Lung microvascular endothelial cell (primary cell): ENCODE measurements at regions not wholly inside any gene's neighbourhood (a gene's known extent, or its start where the extent isn't known, plus 50 kb on each side); places are given as distances from the start of the nearest gene placed in this dataset.

ENCODE experiments used
- DNase-seq, 2 donors: peaks; one replicate each; pipeline versions ENCODE4 v3.0.0 to v3.0.0-alpha.2; 2010; ENCODE audit warnings: low read depth in 2 of 2

GRCh38 chrX:3257471-3257870 is 89.0 kb downstream of the MXRA5 start:
- no peak for DNase-seq

DNA sequence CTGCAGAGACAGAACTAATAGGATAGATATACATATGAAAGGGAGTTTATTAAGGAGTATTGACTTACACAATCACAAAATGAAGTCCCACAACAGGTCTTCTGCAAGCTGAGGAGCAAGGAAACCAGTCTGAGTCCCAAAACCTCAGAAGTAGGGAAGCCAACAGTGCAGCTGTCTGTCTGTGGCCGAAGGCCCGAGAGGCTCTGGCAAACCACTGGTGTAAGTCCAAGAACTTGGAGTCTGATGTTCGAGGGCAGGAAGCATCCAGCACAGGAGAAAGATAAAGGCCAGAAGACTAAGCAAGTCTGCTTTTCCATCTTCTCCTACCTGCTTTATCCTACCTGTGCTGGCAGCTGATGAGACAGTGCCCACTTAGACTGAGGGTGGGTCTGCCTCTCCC is 89.6 kb downstream of the MXRA5 start:
- no peak for DNase-seq

DNA sequence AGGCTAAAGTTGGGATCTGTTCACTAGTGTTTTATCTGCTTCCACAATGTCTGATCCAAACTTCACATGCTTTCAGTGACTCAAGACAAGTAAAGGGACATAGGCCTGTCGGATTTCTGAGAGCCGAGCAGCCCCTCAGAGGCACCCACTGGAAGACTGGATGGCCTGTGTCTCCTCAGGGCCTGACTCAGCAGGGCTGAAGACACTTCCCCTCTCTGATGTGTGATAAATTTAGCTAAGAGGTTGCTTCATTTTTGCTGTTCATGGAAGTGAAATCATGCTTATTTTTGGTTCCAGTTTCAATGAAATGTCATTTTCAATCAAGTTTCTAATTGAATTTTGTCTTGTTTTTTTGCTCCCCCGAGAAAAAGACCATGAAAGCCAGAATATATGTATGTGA is 93.7 kb downstream of the MXRA5 start:
- DNase-seq = no peak

- no peak for DNase-seq
Measured at GRCh38 chrX:3250966-3251365, 95.5 kb downstream of the MXRA5 start.

- peak; percentile 8 to 20 for DNase-seq
Measured at GRCh38 chrX:3244955-3245354, 101.5 kb downstream of the MXRA5 start.

DNA sequence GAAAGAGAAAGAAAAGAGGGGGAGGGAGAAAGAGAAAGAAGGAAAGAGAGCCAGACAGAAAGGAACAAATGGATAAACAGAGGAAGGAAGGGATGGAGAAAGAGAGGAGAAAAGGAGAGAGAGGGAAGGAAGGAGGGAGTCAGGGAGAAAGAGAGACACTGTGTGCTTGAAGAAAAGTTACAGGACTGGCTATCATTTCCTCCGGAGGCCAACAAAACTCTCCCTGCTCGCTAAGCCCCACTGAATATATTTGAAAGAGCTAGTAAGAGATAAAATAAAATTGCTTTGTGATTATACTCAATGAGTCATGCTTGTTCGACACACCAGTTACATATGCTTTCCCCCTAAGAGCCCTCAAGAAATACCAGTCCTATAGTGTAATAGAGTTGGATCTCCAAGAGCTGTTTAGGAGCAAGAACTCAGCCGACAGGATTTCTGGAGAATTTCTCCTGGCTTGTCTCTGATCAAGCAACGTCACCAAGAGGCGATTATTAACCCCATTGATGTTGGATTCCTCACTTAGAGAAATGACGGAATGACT is 102.2 kb downstream of the MXRA5 start:
- no peak for DNase-seq

DNA sequence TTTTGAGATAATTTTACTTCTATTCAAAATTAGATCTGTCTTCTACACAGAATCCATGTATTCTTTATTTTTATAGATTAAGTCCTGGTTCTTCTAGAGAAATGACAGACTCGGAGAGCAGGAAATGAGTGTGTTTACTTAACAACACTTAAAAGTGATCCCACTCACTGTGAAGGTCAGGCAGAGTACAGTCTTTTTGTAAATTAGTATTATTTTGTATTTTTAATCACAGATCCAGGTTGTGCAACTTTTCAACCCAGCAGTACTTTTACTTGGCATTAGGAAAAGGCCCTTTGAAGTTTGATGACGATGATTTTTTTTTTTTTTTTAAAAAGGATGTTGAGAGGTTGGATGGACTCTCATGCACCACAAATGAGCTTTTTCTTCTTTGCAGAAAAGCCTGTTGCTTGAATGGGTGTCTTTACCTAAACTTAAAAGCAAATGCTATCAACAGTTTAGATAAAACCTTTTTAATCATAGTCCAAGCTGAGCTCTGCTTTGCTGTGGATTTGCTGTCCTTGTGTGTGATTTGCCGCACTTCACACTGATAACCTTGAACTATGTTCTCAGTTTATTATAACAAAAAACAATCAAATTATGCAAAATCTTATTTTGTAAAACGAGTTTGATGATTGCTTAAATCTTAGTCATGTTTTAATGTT is 114.1 kb downstream of the MXRA5 start:
- no peak for DNase-seq

DNA sequence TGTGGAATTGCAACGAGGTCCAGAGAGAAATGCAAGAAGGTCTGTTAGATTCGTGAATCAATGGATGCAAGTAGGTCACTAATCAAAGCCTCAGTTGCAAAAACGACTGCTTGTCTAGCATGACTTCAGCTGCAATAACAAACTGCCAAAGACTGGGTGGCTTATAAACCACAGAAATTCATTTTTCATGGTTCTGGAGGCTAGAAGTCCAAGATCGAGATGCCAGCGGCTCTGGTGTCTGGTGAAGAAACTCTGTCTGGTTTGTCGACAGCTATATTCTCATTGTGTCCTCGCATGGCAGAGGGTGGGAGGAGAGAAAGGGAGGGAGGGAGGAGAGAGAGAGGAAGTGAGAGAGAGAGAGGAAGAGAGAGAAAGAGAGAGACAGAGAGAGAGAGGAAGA is 114.7 kb downstream of the MXRA5 start:
- DNase-seq = no peak

- DNase-seq = no peak
Measured at GRCh38 chrX:3230496-3230895, 116.0 kb downstream of the MXRA5 start.

DNA sequence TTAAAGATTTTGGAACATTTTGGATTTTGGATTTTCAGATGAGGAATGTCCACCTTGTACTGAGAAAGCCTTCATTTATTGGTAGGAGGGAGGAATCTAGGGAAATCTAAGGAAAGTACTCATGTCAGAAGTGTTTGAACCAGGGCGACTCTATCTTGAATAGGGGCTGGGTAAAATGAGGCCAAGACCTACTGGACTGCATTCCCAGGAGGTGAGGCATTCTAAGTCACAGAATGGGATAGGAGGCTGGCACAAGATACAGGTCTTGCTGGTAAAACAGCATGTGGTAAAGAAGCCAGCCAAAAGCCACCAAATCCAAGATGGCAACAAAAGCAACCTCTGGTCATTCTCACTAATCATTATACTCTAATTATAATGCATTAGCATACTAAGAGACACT is 118.9 kb downstream of the MXRA5 start:
- no peak for DNase-seq

DNA sequence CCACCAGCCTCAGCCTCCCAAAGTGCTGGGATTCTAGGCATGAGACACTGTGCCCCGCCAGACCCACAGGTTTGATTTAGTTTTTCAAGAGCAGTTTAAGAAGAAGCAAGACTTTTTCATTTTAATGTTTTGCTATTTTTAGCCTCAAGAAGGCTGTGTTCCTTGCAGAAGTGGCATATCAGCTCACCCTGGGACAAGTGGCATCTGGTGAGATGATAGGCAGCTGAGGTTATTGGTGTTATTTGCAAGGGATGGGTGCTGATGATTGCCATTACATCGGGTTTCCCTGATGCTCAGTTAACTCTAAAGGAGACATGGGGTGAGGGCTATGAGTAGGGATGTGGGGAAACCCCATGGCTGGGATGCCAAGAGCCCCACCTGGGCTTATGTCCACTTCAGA is 120.4 kb downstream of the MXRA5 start:
- DNase-seq = no peak

DNA sequence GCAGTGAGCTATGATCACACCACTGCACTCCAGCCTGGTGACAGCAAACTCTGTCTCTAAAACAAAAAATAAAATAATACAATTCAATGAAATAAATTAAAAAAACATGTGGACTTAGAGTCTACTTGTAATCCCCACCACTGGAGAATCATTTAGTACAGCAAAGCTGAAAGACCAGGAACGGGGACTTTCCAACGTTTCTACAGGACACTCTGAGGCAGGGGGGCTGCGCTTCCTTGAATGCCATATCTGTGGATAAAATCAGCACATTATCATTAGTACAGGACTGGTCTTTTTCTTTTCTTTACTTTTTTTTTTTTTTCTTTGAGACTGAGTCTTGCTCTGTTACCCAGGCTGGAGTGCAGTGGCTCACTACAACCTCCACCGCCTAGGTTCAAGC is 124.8 kb downstream of the MXRA5 start:
- DNase-seq = no peak

DNA sequence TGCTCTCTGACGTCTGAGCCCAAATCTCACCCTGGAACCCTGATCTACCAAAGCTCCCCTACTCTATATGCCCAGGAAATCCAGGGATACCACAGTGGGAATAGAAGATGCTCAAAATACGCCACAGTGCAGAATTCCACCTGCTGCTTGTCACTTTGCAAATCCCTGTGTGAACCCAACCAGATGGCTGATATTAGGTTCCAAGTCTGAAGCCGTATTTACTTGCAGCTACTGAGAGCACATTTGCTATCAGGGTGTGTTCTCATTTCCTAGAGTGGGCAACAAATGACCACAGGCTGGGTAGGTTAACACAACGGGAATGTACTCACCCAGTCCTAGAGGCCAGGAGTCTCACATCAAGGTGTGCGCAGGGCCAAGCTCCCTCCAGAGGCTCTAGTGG is 126.8 kb downstream of the MXRA5 start:
- DNase-seq = no peak

DNA sequence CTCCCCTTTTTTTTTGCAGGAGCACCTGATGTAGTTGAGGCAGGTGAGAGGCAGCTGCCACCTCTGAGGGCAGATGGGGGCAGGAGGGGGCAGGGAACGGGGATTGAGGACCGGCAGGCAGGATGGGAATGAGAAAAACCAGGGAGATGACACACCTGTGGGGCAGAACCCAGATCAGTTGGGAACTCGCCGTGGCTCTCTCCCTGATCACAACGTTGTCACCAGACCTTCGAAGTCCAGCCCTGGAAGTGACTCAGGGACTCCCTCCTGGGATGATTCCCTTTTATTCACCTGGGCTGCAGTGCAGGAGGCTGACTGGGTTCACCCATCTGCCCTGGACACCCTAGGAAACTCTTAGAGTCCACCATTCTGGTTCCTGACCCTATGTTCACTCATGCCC is 127.2 kb downstream of the MXRA5 start:
- DNase-seq = no peak

DNA sequence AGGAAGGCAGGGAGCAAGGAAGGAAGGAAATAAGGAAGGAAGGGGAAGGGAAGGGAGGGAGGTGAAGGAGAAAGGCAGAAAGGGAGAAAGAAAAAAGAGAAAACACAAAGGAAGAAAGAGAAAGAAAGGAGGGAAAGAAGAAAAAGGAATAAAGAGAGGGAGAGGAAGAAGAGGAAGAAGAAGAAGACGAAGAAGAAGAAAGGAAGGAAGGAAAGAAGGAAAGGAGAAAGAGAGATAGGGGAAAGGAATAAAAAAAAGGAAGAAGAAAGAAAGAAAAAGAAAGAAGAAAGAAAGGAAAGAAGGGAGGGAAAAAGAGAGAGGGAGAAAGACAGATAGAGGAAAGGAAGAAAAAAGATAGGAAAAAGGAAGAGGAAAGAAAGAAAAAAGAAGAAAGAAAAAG is 128.0 kb downstream of the MXRA5 start:
- no peak for DNase-seq

GRCh38 chrX:3216581-3217180 is 129.8 kb downstream of the MXRA5 start:
- no peak for DNase-seq

DNA sequence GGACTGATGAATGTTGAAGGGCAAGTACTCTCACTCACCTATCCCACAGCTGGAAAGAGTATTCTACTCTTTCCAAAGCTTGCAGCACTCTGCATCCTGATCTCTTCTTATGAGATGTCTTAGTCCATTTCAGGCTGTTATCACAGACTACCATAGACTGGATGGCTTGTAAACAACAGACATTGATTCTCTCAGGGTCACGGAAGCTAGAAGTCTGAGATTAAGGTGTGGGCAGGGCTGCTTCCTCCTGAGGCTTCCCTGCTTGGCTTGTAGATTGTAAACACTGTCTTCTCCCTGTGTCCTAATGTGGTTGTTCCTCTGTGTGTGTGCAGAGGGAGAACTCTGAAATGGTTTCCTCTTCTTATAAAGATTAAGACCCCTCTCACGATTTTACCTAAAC is 131.2 kb downstream of the MXRA5 start:
- no peak for DNase-seq

DNA sequence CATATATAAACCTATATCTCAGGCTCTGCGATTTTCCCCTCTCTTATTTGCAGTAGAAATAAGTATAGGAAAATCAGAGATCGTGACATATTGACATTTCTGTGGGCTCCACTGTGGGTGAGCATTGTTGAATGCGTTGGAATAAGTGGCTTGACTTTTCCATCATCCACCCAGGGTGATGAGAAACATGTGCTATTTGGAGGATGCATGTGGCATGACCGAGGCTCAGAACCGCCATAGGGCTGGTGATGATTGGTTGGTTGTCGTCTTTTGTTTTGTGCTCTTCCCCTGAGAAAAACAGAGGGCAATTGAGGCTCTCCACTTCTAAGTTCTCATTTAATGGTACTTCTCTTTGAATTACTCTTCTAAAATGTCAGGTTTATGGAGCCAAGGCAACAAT is 140.1 kb downstream of the MXRA5 start:
- DNase-seq = no peak

GRCh38 chrX:3204606-3205005 is 141.8 kb downstream of the MXRA5 start:
- DNase-seq = no peak

DNA sequence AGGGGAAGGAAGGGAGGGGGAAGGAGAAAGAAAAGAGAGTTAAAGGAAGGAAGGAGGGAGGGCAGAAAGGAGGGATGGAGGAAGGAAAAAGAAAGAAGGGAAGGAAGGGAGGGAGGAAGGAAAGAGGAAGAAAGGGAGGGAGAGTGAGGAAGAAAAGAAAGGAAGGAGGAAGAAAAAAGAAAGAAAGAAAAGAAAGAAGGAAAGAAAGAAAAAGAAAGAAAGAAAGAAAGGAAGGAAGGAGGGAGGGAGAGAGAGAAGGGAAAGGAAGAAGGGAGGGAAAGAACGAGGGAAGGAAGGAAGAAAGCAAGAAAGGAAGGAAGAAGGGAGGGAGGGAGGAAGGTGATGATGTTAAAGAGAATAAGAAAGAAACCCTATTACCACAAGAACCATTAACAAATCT is 150.6 kb downstream of the MXRA5 start:
- no peak for DNase-seq

DNA sequence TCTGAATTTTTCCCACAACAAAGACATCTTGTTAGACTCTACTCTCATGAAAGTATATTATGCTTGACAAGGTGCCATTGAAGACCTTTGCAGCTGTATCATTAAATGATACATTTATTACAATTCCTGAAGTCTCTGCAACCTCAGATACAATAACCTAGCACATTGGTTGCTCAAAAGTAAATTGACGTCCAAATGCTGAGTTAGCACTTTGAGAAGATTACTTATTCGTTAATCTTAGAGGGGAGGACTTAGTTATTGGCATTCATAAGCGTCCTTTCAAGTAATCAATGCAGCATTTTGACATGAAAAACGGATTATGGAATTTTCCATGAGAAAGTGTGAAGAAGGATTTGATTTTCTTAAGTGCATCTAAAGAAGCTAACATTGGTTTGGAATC is 151.6 kb downstream of the ARSF start:
- no peak for DNase-seq

DNA sequence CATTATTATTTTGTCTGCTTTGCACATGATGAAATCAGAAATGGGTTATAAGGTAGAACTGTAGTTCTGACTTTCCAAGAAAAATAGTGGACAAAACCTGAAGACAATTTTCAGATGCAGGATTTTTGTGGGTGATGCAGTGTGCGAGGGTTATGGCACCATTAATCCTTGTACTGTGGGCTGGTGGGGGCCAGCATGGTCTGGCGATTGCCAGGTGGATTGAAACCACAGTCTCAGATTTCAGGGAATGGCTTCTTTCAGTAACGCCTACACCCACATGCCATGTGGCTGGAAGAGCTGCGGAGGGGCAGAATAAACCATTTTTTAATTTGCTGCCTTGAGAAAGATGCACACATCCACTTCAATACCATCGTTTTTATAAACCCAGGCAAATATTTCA is 150.5 kb downstream of the ARSF start:
- DNase-seq = no peak

GRCh38 chrX:3191201-3191600 is 149.9 kb downstream of the ARSF start:
- no peak for DNase-seq
